Hepatocyte (in vitro differentiated cells): ENCODE measurements at regions not wholly inside any gene's neighbourhood (a gene's known extent, or its start where the extent isn't known, plus 50 kb on each side); places are given as distances from the start of the nearest gene placed in this dataset.

Source experiments
- EZH2 ChIP-seq: fragments of 200-600 bp; sonication (generic); IDR thresholded peaks from 2 replicates; pipeline ENCODE4 v1.6.1; 2016; ENCODE audit warnings: antibody characterized with exemption, mild to moderate bottlenecking, borderline replicate concordance
- EZH2phosphoT487 ChIP-seq: fragments of 200-600 bp; sonication (generic); IDR thresholded peaks from one replicate; pipeline ENCODE4 v1.6.1; 2018; ENCODE audit warnings: antibody characterized with exemption, mild to moderate bottlenecking, low read depth, moderate library complexity; ENCODE audit not compliant: unreplicated experiment, severe bottlenecking
- TF ChIP-seq, protein P1 (sequence below): fragments of 200-600 bp; sonication (generic); IDR thresholded peaks from 2 replicates; pipeline ENCODE4 v1.5.1; 2016; ENCODE audit warnings: antibody characterized with exemption, mild to moderate bottlenecking; ENCODE audit not compliant: poor library complexity

DNA sequence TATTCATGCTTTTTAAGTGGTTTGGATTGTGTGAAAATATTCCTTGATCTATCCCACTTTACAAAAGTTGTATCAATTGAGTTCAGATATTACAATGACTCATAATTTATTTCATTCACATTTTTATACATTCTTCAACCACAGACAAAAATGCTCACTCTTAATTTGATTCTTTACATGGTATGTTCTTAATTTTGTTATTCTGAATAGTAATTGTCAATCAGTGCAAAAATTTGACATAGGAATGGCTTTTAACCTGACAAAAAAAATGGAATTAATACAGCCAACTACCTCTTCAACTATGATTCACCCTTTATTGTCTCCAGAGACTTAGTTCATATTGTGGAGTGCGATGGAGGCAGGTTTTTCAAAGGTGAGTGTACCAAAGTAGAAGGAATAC is 1002.4 kb upstream of the ADGRL4 start:
- TF ChIP-seq, protein P1, sequence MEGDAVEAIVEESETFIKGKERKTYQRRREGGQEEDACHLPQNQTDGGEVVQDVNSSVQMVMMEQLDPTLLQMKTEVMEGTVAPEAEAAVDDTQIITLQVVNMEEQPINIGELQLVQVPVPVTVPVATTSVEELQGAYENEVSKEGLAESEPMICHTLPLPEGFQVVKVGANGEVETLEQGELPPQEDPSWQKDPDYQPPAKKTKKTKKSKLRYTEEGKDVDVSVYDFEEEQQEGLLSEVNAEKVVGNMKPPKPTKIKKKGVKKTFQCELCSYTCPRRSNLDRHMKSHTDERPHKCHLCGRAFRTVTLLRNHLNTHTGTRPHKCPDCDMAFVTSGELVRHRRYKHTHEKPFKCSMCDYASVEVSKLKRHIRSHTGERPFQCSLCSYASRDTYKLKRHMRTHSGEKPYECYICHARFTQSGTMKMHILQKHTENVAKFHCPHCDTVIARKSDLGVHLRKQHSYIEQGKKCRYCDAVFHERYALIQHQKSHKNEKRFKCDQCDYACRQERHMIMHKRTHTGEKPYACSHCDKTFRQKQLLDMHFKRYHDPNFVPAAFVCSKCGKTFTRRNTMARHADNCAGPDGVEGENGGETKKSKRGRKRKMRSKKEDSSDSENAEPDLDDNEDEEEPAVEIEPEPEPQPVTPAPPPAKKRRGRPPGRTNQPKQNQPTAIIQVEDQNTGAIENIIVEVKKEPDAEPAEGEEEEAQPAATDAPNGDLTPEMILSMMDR, result no peak
- TF ChIP-seq EZH2, result no peak
- TF ChIP-seq EZH2phosphoT487, result no peak
